ENCODE measurements at regions not wholly inside any gene's neighbourhood (a gene's known extent, or its start where the extent isn't known, plus 50 kb on each side); places are given as distances from the start of the nearest gene placed in this dataset.

GRCh38 chr2:212945526-212945925 lies 205.9 kb downstream of the IKZF2 start:
- no peak for DNase-seq (ENCODE audit: low read depth)

GRCh38 chr2:212943351-212943750 lies 208.1 kb downstream of the IKZF2 start:
- DNase-seq (ENCODE audit: low read depth): no peak

GRCh38 chr2:212941361-212941760 lies 210.1 kb downstream of the IKZF2 start:
- DNase-seq (ENCODE audit: low read depth): no peak

GRCh38 chr2:212940816-212941215 lies 210.6 kb downstream of the IKZF2 start:
- DNase-seq (ENCODE audit: low read depth): no peak

GRCh38 chr2:212939777-212940531 lies 211.5 kb downstream of the IKZF2 start:
- DNase-seq (ENCODE audit: low read depth): no peak

GRCh38 chr2:212938144-212938793 lies 213.1 kb downstream of the IKZF2 start:
- DNase-seq (ENCODE audit: low read depth): no peak

GRCh38 chr2:212936572-212936971 lies 214.8 kb downstream of the IKZF2 start:
- no peak for DNase-seq (ENCODE audit: low read depth)

GRCh38 chr2:212935752-212936151 lies 215.7 kb downstream of the IKZF2 start:
- DNase-seq (ENCODE audit: low read depth): no peak

- DNase-seq (ENCODE audit: low read depth): no peak
Measured at GRCh38 chr2:212931271-212931670, 220.1 kb downstream of the IKZF2 start.

- DNase-seq (ENCODE audit: low read depth): no peak
Measured at GRCh38 chr2:212930556-212931260, 220.7 kb downstream of the IKZF2 start.

- DNase-seq (ENCODE audit: low read depth): no peak
Measured at GRCh38 chr2:212929971-212930370, 221.4 kb downstream of the IKZF2 start.

GRCh38 chr2:212929116-212929515 lies 222.3 kb downstream of the IKZF2 start:
- DNase-seq (ENCODE audit: low read depth): no peak

GRCh38 chr2:212928681-212929080 lies 222.7 kb downstream of the IKZF2 start:
- no peak for DNase-seq (ENCODE audit: low read depth)

- no peak for DNase-seq (ENCODE audit: low read depth)
Measured at GRCh38 chr2:212926940-212927339, 224.5 kb downstream of the IKZF2 start.

GRCh38 chr2:212923393-212923792 lies 228.0 kb downstream of the IKZF2 start:
- DNase-seq (ENCODE audit: low read depth): no peak

- no peak for DNase-seq (ENCODE audit: low read depth)
Measured at GRCh38 chr2:212922701-212923100, 228.7 kb downstream of the IKZF2 start.

- DNase-seq (ENCODE audit: low read depth): no peak
Measured at GRCh38 chr2:212921711-212922110, 229.7 kb downstream of the IKZF2 start.

- no peak for DNase-seq (ENCODE audit: low read depth)
Measured at GRCh38 chr2:212921061-212921460, 230.4 kb downstream of the IKZF2 start.

GRCh38 chr2:212919238-212919637 lies 232.2 kb downstream of the IKZF2 start:
- DNase-seq (ENCODE audit: low read depth): no peak

GRCh38 chr2:212918336-212918735 lies 233.1 kb downstream of the IKZF2 start:
- no peak for DNase-seq (ENCODE audit: low read depth)

GRCh38 chr2:212915121-212915782 lies 236.2 kb downstream of the IKZF2 start:
- DNase-seq (ENCODE audit: low read depth): no peak

GRCh38 chr2:212914392-212914791 lies 237.0 kb downstream of the IKZF2 start:
- DNase-seq (ENCODE audit: low read depth): no peak

Data from stimulated activated CD4-positive, alpha-beta T cell treated with anti-CD3 and anti-CD28 coated beads, Interleukin-2, amount 100 ng/mL, for 4 hours (primary cell).